ENCODE measurements at regions not wholly inside any gene's neighbourhood (a gene's known extent, or its start where the extent isn't known, plus 50 kb on each side); places are given as distances from the start of the nearest gene placed in this dataset.

- TF ChIP-seq NRF1 (IDR thresholded peaks at IDR 0.05; ENCODE audit: low read depth, low read length), result no peak
- TF ChIP-seq MXI1 (IDR thresholded peaks at IDR 0.05; ENCODE audit: low read depth, low read length), result no peak
- TF ChIP-seq, protein P1, sequence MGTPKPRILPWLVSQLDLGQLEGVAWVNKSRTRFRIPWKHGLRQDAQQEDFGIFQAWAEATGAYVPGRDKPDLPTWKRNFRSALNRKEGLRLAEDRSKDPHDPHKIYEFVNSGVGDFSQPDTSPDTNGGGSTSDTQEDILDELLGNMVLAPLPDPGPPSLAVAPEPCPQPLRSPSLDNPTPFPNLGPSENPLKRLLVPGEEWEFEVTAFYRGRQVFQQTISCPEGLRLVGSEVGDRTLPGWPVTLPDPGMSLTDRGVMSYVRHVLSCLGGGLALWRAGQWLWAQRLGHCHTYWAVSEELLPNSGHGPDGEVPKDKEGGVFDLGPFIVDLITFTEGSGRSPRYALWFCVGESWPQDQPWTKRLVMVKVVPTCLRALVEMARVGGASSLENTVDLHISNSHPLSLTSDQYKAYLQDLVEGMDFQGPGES (IDR thresholded peaks at IDR 0.05; ENCODE audit: low read depth, low read length), result no peak
- TF ChIP-seq SIN3A (IDR thresholded peaks at IDR 0.05; ENCODE audit: borderline replicate concordance, low read depth, low read length), result no peak
- no peak for TF ChIP-seq YY1 (IDR thresholded peaks at IDR 0.05; ENCODE audit: low read depth)
- TF ChIP-seq POLR2AphosphoS5 (IDR thresholded peaks at IDR 0.05; ENCODE audit: low read depth, low read length), result no peak
- TF ChIP-seq NFIC (IDR thresholded peaks at IDR 0.05; ENCODE audit: borderline replicate concordance), result no peak
- TF ChIP-seq CHD2 (IDR thresholded peaks at IDR 0.05; ENCODE audit: low read length, partially characterized antibody), result no peak
- no peak for TF ChIP-seq RAD21 (IDR thresholded peaks at IDR 0.05; ENCODE audit: low read length)
- TF ChIP-seq MAX (IDR thresholded peaks at IDR 0.05; ENCODE audit: low read depth), result no peak
- Histone ChIP-seq H3K9ac (no peak overlapping the region), H3K4me3 (ENCODE audit: low read depth in 2 of 2, low read length in 1 of 2) (no peak overlapping the region), H3K79me2 (ENCODE audit: insufficient read depth) (no peaks in the 10 kb centered on the region), H4K20me1 (ENCODE audit: insufficient read depth) (no peaks in the 10 kb centered on the region), H3K27me3 (ENCODE audit: insufficient read depth) (no peaks in the 10 kb centered on the region), H3K36me3 (replicated peaks in 1 of 2; ENCODE audit: control insufficient read depth in 1 of 2, insufficient read depth in 2 of 2, low read length in 1 of 2) (no peaks in the 10 kb centered on the region), H2AFZ (ENCODE audit: low read depth) (no peak overlapping the region), H3F3A (replicated peaks; ENCODE audit: insufficient read depth) (no peaks in the 10 kb centered on the region), H3K4me2 (no peak overlapping the region), H3K4me1 (ENCODE audit: control insufficient read depth in 1 of 2, insufficient read depth in 2 of 2, low read depth in 1 of 2, low read length in 1 of 2) (no peaks in the 10 kb centered on the region; a peak in 1 of 4 replicates), H3K9me3 (no peaks in the 10 kb centered on the region), H3K27ac (ENCODE audit: low read depth in 2 of 2, low read length in 1 of 2) (no peak overlapping the region), H3K9me2 (no peaks in the 10 kb centered on the region)
- 13% methylated on average over 1 of the region's 1 CpG for WGBS (ENCODE audit: low lambda C conversion rate)
- DNase-seq, result no peak
- POLR2A ChIA-PET, result no interaction called here
- CTCF ChIA-PET, result no interaction called here
These were observed 258.4 kb downstream of the CD83 start for GRCh38 chr6:14375930-14376329.

DNA sequence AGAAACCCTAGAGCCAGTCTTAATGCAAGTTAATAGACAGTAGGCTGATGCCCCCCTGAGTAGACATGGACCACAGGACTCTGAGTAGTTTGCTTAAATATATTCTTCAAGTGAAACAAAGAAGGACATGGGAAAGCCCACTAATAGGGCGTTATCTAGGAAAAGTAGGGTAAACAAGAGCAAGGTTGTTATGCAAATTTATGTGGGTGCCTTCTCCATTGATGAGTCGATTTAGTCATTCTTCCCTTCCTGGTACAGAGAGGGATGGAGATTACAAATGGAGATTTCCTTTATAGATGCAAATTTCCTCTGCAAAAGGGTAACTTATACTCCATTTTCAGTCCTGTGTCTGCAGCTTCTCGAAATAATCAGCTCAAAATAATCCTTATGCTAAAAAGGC, 262.0 kb downstream of the CD83 start:
- 7% methylated on average over 3 of the region's 3 CpGs for WGBS (ENCODE audit: low lambda C conversion rate)
- TF ChIP-seq TAF1 (IDR thresholded peaks at IDR 0.05; ENCODE audit: borderline replicate concordance, low read depth, low read length) (no peak), SIN3A (IDR thresholded peaks at IDR 0.05; ENCODE audit: borderline replicate concordance, low read depth, low read length) (no peak), GABPA (IDR thresholded peaks at IDR 0.05; ENCODE audit: low read depth) (no peak), REST (IDR thresholded peaks at IDR 0.05; ENCODE audit: low read depth, low read length) (no peak), FOXJ3 (CRISPR knock-in tag; IDR thresholded peaks at IDR 0.05) (no peak), YY1 (IDR thresholded peaks at IDR 0.05; ENCODE audit: low read depth) (no peak), MAX (IDR thresholded peaks at IDR 0.05; ENCODE audit: low read depth) (no peak), JUND (IDR thresholded peaks at IDR 0.05) (no peak), POLR2AphosphoS5 (IDR thresholded peaks at IDR 0.05; ENCODE audit: low read depth, low read length) (no peak), MEF2A (IDR thresholded peaks at IDR 0.05; ENCODE audit: borderline replicate concordance, low read depth) (no peak), EP300 (IDR thresholded peaks at IDR 0.05; ENCODE audit: borderline replicate concordance in 1 of 2, low read depth in 1 of 2, low read length in 1 of 2) (no peak), NRF1 (IDR thresholded peaks at IDR 0.05; ENCODE audit: low read depth, low read length) (no peak), CHD2 (IDR thresholded peaks at IDR 0.05; ENCODE audit: low read length, partially characterized antibody) (no peak), TEAD4 (IDR thresholded peaks at IDR 0.05; ENCODE audit: borderline replicate concordance, insufficient read depth) (no peak), ELF1 (IDR thresholded peaks at IDR 0.05) (no peak), EZH2phosphoT487 (IDR thresholded peaks at IDR 0.05; ENCODE audit: borderline replicate concordance, low read depth) (no peak)
- TF ChIP-seq, protein P1 (IDR thresholded peaks at IDR 0.05; ENCODE audit: low read depth, low read length), result no peak

More for the DNA sequence above, 262.0 kb downstream of the CD83 start:
- Histone ChIP-seq H3K4me3 (ENCODE audit: low read depth in 2 of 2, low read length in 1 of 2) (no peak overlapping the region), H3K79me2 (ENCODE audit: insufficient read depth) (no peaks in the 10 kb centered on the region), H3K9ac (no peak overlapping the region), H3F3A (replicated peaks; ENCODE audit: insufficient read depth) (no peaks in the 10 kb centered on the region), H2AFZ (ENCODE audit: low read depth) (no peak overlapping the region), H3K9me3 (no peaks in the 10 kb centered on the region), H3K27ac (ENCODE audit: low read depth in 2 of 2, low read length in 1 of 2) (no peak overlapping the region), H3K9me2 (no peaks in the 10 kb centered on the region), H3K4me2 (no peak overlapping the region), H3K27me3 (ENCODE audit: insufficient read depth) (no peaks in the 10 kb centered on the region), H3K36me3 (replicated peaks in 1 of 2; ENCODE audit: control insufficient read depth in 1 of 2, insufficient read depth in 2 of 2, low read length in 1 of 2) (no peaks in the 10 kb centered on the region), H4K20me1 (ENCODE audit: insufficient read depth) (no peaks in the 10 kb centered on the region), H3K4me1 (ENCODE audit: control insufficient read depth in 1 of 2, insufficient read depth in 2 of 2, low read depth in 1 of 2, low read length in 1 of 2) (peaks cover 0 to 9% of the 10 kb centered on the region in 2 experiments; a peak in 2 of 4 replicates)
- no peak for DNase-seq
- ChIA-PET POLR2A (no interaction called here), CTCF (no interaction called here)

Measured in SK-N-SH (cell line).